B cell (primary cell): ENCODE measurements at regions not wholly inside any gene's neighbourhood (a gene's known extent, or its start where the extent isn't known, plus 50 kb on each side); places are given as distances from the start of the nearest gene placed in this dataset.

Experiments
- ATAC-seq: fragments of 200-7000 bp; cut with Tn5 transposase; one replicate; pipeline ENCODE4 v1.10.0; 2021; ENCODE audit warnings: low read depth, mild to moderate bottlenecking, moderate number of reproducible peaks, moderate library complexity
- CTCF ChIA-PET: fragments of 350-600 bp; sonication (Branson Sonifier 250); formaldehyde crosslinking; loops from one replicate; lab custom pipeline; 2021; ENCODE audit warnings: antibody characterized with exemption, inconsistent platforms; lab: Charles Lee
- POLR2A ChIA-PET: fragments of 350-600 bp; sonication (Branson Sonifier 250); formaldehyde crosslinking; loops from one replicate; lab custom pipeline; 2021; ENCODE audit warnings: antibody characterized with exemption; lab: Charles Lee
- DNase-seq: peaks from one replicate; pipeline ENCODE4 v3.0.0; 2013
- H2AFZ ChIP-seq: 2 replicates; pipeline ENCODE4 v1.6.1; 2012; ENCODE audit warnings: mild to moderate bottlenecking, low read depth, low read length; ENCODE audit not compliant: insufficient read depth, poor library complexity, severe bottlenecking
- H3K27ac ChIP-seq, 2 donors: 1 replicate in 1 of 2; 2 replicates in 1 of 2; pipeline ENCODE4 v1.5.1; 2012 to 2013; ENCODE audit warnings: low read length in 2 of 2, mild to moderate bottlenecking in 2 of 2, moderate library complexity in 1 of 2
- H3K27me3 ChIP-seq, 4 experiments: fragments of 200-600 bp in 1 of 4; sonication (generic) in 1 of 4; replicated peaks in 1 of 4; 1 replicate in 2 of 4; 2 replicates in 2 of 4; pipeline versions ENCODE4 v1.6.1 to v1.7.0; 2013 to 2016; ENCODE audit warnings: low read length in 3 of 4, mild to moderate bottlenecking in 2 of 4, mixed read lengths in 1 of 4, moderate library complexity in 1 of 4; ENCODE audit not compliant: insufficient read depth in 4 of 4, control insufficient read depth in 3 of 4; ENCODE audit errors: control extremely low read depth in 1 of 4
- H3K36me3 ChIP-seq, 2 experiments: replicated peaks in 1 of 2; 1 replicate in 1 of 2; 2 replicates in 1 of 2; pipeline versions ENCODE4 v1.6.1 to v1.7.1; 2013; ENCODE audit warnings: low read length in 1 of 2; ENCODE audit not compliant: insufficient read depth in 2 of 2, control insufficient read depth in 1 of 2; ENCODE audit errors: control extremely low read depth in 1 of 2, extremely low read depth in 1 of 2
- H3K4me1 ChIP-seq, 2 donors: fragments of 200-600 bp in 1 of 2; sonication (generic) in 1 of 2; 1 replicate in 1 of 2; 2 replicates in 1 of 2; pipeline versions ENCODE4 v1.5.1 to v1.6.1; 2013 to 2017; ENCODE audit warnings: low read length in 2 of 2; ENCODE audit not compliant: control insufficient read depth in 2 of 2, insufficient read depth in 2 of 2
- H3K4me2 ChIP-seq: replicated peaks from 2 replicates; pipeline ENCODE3; 2012; ENCODE audit warnings: mild to moderate bottlenecking, low read depth, low read length; ENCODE audit not compliant: poor library complexity, severe bottlenecking
- H3K4me3 ChIP-seq, 5 experiments: fragments of 200-600 bp in 1 of 5; sonication (generic) in 1 of 5; 1 replicate in 3 of 5; 2 replicates in 2 of 5; pipeline versions ENCODE4 v1.5.1 to v1.7.0; 2011 to 2016; ENCODE audit warnings: low read length in 4 of 5, mild to moderate bottlenecking in 4 of 5, low read depth in 2 of 5, control low read depth in 1 of 5, moderate library complexity in 1 of 5; ENCODE audit not compliant: insufficient read depth in 1 of 5; ENCODE audit errors: control extremely low read depth in 1 of 5, extremely low read depth in 1 of 5
- H3K79me2 ChIP-seq: fragments of 200-600 bp; sonication (generic); one replicate; pipeline ENCODE4 v1.6.0; 2016; ENCODE audit warnings: low read length; ENCODE audit not compliant: control insufficient read depth, insufficient read depth
- H3K9ac ChIP-seq: fragments of 200-600 bp; sonication (generic); 2 replicates; pipeline ENCODE4 v1.6.1; 2017; ENCODE audit warnings: mild to moderate bottlenecking, low read length, moderate library complexity
- H3K9me3 ChIP-seq, 3 donors: one replicate each; pipeline versions ENCODE4 v1.6.1 to v1.7.1; 2013; ENCODE audit warnings: low read length in 2 of 3; ENCODE audit not compliant: control insufficient read depth in 2 of 3, insufficient read depth in 1 of 3; ENCODE audit errors: control extremely low read depth in 1 of 3
- H4K20me1 ChIP-seq: 2 replicates; pipeline ENCODE4 v1.6.0; 2012; ENCODE audit warnings: mild to moderate bottlenecking, low read length; ENCODE audit not compliant: insufficient read depth, control insufficient read depth, poor library complexity, severe bottlenecking
- H3K27ac Mint-ChIP-seq: one replicate; pipeline ENCODE4 v1.8.0; 2021; ENCODE audit warnings: mixed read lengths
- H3K27me3 Mint-ChIP-seq: one replicate; pipeline ENCODE4 v1.8.0; 2021; ENCODE audit warnings: mixed read lengths
- H3K4me1 Mint-ChIP-seq: one replicate; pipeline ENCODE4 v1.8.0; 2021; ENCODE audit warnings: mixed read lengths
- H3K4me3 Mint-ChIP-seq: one replicate; pipeline ENCODE4 v1.8.0; 2021; ENCODE audit warnings: mixed read lengths
- H3K9me3 Mint-ChIP-seq: one replicate; pipeline ENCODE4 v1.8.0; 2022; ENCODE audit warnings: mixed read lengths; ENCODE audit not compliant: insufficient read depth
- EZH2 ChIP-seq: IDR thresholded peaks from 2 replicates; pipeline ENCODE4 v1.6.1; 2012; ENCODE audit warnings: borderline replicate concordance, low read depth, mild to moderate bottlenecking, moderate library complexity, low read length; ENCODE audit not compliant: insufficient read depth, poor library complexity, severe bottlenecking
- WGBS: methylation state at CpG from one replicate; pipeline ENCODE4 v1.1.5; 2013; ENCODE audit warnings: missing lambda C conversion rate; ENCODE audit not compliant: insufficient coverage; 5-methylcytosine and 5-hydroxymethylcytosine counted together
- intact Hi-C: fragments of 100-400 bp; cut with micrococcal nuclease; formaldehyde crosslinking; loops from one replicate; pipeline ENCODE4 v1.10.0; 2022
- TF ChIP-seq, protein P1 (sequence below): fragments of 200-600 bp; IDR thresholded peaks from one replicate; pipeline ENCODE4 v1.8.0; 2022; ENCODE audit warnings: antibody characterized with exemption, mild to moderate bottlenecking

DNA sequence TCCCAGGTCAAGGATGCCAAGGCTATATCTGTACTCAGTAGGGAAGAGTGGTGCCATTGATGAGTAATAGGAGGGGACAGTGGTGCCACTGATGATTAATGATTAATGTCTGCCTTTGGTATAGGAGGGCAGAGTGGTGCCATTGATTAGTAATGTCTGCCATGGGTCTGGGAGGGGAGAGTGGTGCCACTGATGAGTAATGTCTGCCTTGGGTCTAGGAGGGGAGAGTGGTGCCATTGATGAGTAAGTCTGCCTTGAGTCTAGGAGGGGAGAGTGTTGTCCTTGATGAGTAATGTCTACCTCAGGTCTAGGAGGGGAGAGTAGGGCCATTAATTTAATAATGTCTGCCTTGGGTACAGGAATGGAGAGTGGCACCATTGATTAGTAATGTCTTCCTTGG is 507.8 kb upstream of the EEF2KMT start:
- no peak overlapping the region for H2AFZ ChIP-seq
- no peak overlapping the region for H3K27ac ChIP-seq
- POLR2A ChIA-PET: no interaction called here
- H3K27me3 Mint-ChIP-seq: no peaks in the 10 kb centered on the region
- no peak overlapping the region for H3K4me3 Mint-ChIP-seq
- peaks cover 0 to 8% (median 0%) of the 10 kb centered on the region in 3 donors for H3K9me3 ChIP-seq
- no peaks in the 10 kb centered on the region for H4K20me1 ChIP-seq
- no peaks in the 10 kb centered on the region for H3K27me3 ChIP-seq
- H3K4me1 ChIP-seq: no peaks in the 10 kb centered on the region
- H3K36me3 ChIP-seq: no peaks in the 10 kb centered on the region
- H3K4me1 Mint-ChIP-seq: no peaks in the 10 kb centered on the region
- H3K27ac Mint-ChIP-seq: no peak overlapping the region
- CTCF ChIA-PET: no interaction called here
- intact Hi-C loops: no loop called here
- ATAC-seq (no peak), DNase-seq (no peak)
- H3K9me3 Mint-ChIP-seq: peaks cover 13% of the 10 kb centered on the region
- no peak overlapping the region for H3K4me2 ChIP-seq
- H3K79me2 ChIP-seq: no peaks in the 10 kb centered on the region
- no peak overlapping the region for H3K9ac ChIP-seq
- no peak overlapping the region for H3K4me3 ChIP-seq
- no peak for TF ChIP-seq EZH2
- TF ChIP-seq, protein P1, sequence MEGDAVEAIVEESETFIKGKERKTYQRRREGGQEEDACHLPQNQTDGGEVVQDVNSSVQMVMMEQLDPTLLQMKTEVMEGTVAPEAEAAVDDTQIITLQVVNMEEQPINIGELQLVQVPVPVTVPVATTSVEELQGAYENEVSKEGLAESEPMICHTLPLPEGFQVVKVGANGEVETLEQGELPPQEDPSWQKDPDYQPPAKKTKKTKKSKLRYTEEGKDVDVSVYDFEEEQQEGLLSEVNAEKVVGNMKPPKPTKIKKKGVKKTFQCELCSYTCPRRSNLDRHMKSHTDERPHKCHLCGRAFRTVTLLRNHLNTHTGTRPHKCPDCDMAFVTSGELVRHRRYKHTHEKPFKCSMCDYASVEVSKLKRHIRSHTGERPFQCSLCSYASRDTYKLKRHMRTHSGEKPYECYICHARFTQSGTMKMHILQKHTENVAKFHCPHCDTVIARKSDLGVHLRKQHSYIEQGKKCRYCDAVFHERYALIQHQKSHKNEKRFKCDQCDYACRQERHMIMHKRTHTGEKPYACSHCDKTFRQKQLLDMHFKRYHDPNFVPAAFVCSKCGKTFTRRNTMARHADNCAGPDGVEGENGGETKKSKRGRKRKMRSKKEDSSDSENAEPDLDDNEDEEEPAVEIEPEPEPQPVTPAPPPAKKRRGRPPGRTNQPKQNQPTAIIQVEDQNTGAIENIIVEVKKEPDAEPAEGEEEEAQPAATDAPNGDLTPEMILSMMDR: no peak

DNA sequence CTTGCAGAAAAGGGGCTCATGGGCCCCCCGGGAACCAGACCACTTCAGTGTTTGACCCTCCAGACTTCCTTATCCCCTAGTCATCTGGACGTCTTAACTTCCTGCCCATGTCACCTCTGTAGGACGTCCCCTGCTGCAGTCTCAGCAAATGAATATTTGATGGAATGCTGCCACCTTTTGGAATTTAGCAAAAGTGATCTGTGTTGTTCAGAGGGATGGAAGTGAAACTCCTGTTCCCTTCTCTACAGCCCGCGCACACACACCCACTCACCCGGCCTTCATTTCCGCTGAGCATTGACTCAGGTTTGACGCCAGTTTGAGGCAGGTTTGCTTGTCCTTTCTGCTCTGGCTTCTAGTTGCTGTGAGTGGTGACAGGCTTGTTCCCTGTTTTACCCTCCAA is 507.2 kb upstream of the EEF2KMT start:
- CTCF ChIA-PET: no interaction called here
- intact Hi-C loops: no loop called here
- H3K27me3 ChIP-seq: no peaks in the 10 kb centered on the region
- H3K79me2 ChIP-seq: no peaks in the 10 kb centered on the region
- H3K27ac Mint-ChIP-seq: no peak overlapping the region
- no peaks in the 10 kb centered on the region for H4K20me1 ChIP-seq
- no peak overlapping the region for H3K4me3 Mint-ChIP-seq
- TF ChIP-seq EZH2: no peak
- TF ChIP-seq, protein P1: no peak
- H3K27me3 Mint-ChIP-seq: no peaks in the 10 kb centered on the region
- H2AFZ ChIP-seq: no peak overlapping the region
- H3K9ac ChIP-seq: no peak overlapping the region
- no peak overlapping the region for H3K4me3 ChIP-seq
- H3K4me1 ChIP-seq: no peaks in the 10 kb centered on the region
- no peaks in the 10 kb centered on the region for H3K36me3 ChIP-seq
- 44% methylated on average over 3 of the region's 8 CpGs for WGBS
- POLR2A ChIA-PET: no interaction called here
- no peak for DNase-seq
- no peaks in the 10 kb centered on the region for H3K4me1 Mint-ChIP-seq
- H3K9me3 ChIP-seq: peaks cover 0 to 8% (median 0%) of the 10 kb centered on the region in 3 donors
- no peak for ATAC-seq
- peaks cover 13% of the 10 kb centered on the region for H3K9me3 Mint-ChIP-seq
- no peak overlapping the region for H3K4me2 ChIP-seq
- no peak overlapping the region for H3K27ac ChIP-seq
